HepG2 (cell line): ENCODE measurements at regions not wholly inside any gene's neighbourhood (a gene's known extent, or its start where the extent isn't known, plus 50 kb on each side); places are given as distances from the start of the nearest gene placed in this dataset.

Experiments used
- AKAP8 ChIP-seq: sonication (generic); formaldehyde crosslinking; IDR thresholded peaks from 2 replicates; pipeline ENCODE4 v1.5.1; 2020; ENCODE audit warnings: mild to moderate bottlenecking, missing genetic modification reagents
- DNMT3B ChIP-seq: conservative IDR thresholded peaks from 2 replicates; pipeline ENCODE4 v1.6.1; 2016; ENCODE audit warnings: missing biosample characterization, control low read depth
- ETV6 ChIP-seq: sonication (generic); formaldehyde crosslinking; conservative IDR thresholded peaks from 2 replicates; pipeline ENCODE4 v1.4.0; 2020; ENCODE audit warnings: missing genetic modification reagents
- FOXP1 ChIP-seq, 2 experiments: fragments of 450-650 bp in 1 of 2; IDR thresholded peaks; 2 replicates each; pipeline ENCODE4 v1.6.1; 2017 to 2018; ENCODE audit warnings: antibody characterized with exemption in 1 of 2
- GZF1 ChIP-seq: sonication (generic); formaldehyde crosslinking; IDR thresholded peaks from 2 replicates; pipeline ENCODE4 v1.5.1; 2020; ENCODE audit warnings: mild to moderate bottlenecking, missing genetic modification reagents
- HMG20A ChIP-seq: IDR thresholded peaks from 2 replicates; pipeline ENCODE4 v1.6.1; 2016; ENCODE audit warnings: borderline replicate concordance
- HNF4A ChIP-seq: sonication (generic); formaldehyde crosslinking; IDR thresholded peaks from 2 replicates; pipeline ENCODE4 v1.4.0; 2020; ENCODE audit warnings: missing genetic modification reagents
- NCOA2 ChIP-seq: sonication (generic); formaldehyde crosslinking; IDR thresholded peaks from 2 replicates; pipeline ENCODE4 v1.8.0; 2022; ENCODE audit warnings: inconsistent platforms
- PHF8 ChIP-seq: sonication (generic); formaldehyde crosslinking; IDR thresholded peaks from 2 replicates; pipeline ENCODE4 v1.5.0; 2020; ENCODE audit warnings: missing genetic modification reagents
- RAD51 ChIP-seq: fragments of 450-650 bp; IDR thresholded peaks from 2 replicates; pipeline ENCODE4 v1.6.1; 2016; ENCODE audit warnings: borderline replicate concordance
- RORA ChIP-seq: sonication (generic); formaldehyde crosslinking; IDR thresholded peaks from 2 replicates; pipeline ENCODE4 v1.5.0; 2020; ENCODE audit warnings: mild to moderate bottlenecking, missing genetic modification reagents, moderate library complexity
- SAP130 ChIP-seq: IDR thresholded peaks from 2 replicates; pipeline ENCODE4 v1.6.1; 2016; ENCODE audit warnings: low read depth
- SOX13 ChIP-seq, 3 experiments: fragments of 450-650 bp in 1 of 3; sonication (generic) in 1 of 3; formaldehyde crosslinking in 1 of 3; IDR thresholded peaks in 2 of 3; conservative IDR thresholded peaks in 1 of 3; 2 replicates each; pipeline versions ENCODE4 v1.5.0 to v1.6.1; 2016 to 2020; ENCODE audit warnings: antibody characterized with exemption in 1 of 3, mild to moderate bottlenecking in 1 of 3, missing compliant biosample characterization in 1 of 3, missing genetic modification reagents in 1 of 3, moderate library complexity in 1 of 3
- STAG1 ChIP-seq: sonication (generic); formaldehyde crosslinking; IDR thresholded peaks from 2 replicates; pipeline ENCODE4 v1.4.0; 2020; ENCODE audit warnings: missing genetic modification reagents
- TCF7 ChIP-seq: sonication (generic); IDR thresholded peaks from 2 replicates; pipeline ENCODE4 v1.6.1; 2016; ENCODE audit warnings: antibody characterized with exemption, low read depth
- ZBTB1 ChIP-seq: sonication (generic); formaldehyde crosslinking; IDR thresholded peaks from 2 replicates; pipeline ENCODE4 v1.4.0; 2020; ENCODE audit warnings: missing genetic modification reagents, borderline replicate concordance
- ZIK1 ChIP-seq: sonication (generic); formaldehyde crosslinking; IDR thresholded peaks from 2 replicates; pipeline ENCODE4 v1.5.0; 2020; ENCODE audit warnings: mild to moderate bottlenecking, low read depth, missing genetic modification reagents, borderline replicate concordance
- TF ChIP-seq, protein P1 (sequence below): sonication (generic); formaldehyde crosslinking; conservative IDR thresholded peaks from 2 replicates; pipeline ENCODE4 v1.8.1; 2023; ENCODE audit warnings: missing genetic modification reagents

DNA sequence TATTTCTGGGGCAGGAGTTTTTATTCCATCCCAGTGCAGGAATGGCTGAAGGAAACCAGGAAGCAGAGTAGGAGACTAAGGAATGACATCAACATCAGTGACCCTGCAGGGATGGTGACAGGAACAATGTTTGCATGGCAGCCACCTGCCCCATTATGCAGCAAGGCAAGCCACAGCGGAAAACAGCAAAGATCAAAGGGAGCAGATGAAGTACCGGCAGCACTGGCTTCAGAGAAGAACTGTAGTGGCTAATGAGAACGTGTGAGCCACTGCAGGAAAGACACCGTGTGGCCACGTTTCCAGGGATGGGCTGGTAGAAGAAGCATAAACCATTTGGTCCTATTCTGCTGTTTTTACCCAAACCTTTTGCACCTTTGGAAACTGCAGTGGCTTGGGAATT is 52.9 kb upstream of the TAB2 start (continued):
- TF ChIP-seq, protein P1, sequence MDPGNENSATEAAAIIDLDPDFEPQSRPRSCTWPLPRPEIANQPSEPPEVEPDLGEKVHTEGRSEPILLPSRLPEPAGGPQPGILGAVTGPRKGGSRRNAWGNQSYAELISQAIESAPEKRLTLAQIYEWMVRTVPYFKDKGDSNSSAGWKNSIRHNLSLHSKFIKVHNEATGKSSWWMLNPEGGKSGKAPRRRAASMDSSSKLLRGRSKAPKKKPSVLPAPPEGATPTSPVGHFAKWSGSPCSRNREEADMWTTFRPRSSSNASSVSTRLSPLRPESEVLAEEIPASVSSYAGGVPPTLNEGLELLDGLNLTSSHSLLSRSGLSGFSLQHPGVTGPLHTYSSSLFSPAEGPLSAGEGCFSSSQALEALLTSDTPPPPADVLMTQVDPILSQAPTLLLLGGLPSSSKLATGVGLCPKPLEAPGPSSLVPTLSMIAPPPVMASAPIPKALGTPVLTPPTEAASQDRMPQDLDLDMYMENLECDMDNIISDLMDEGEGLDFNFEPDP (CRISPR knock-in tag), result no peak
- TF ChIP-seq STAG1 (no peak), SAP130 (CRISPR knock-in tag) (0 out of 2 replicates have a peak, but pooled peaks have one; percentile 11), ZBTB1 (CRISPR knock-in tag) (no peak), ETV6 (CRISPR knock-in tag) (no peak), RAD51 (no peak), NCOA2 (CRISPR knock-in tag) (no peak), DNMT3B (CRISPR knock-in tag) (no peak), SOX13 (IDR thresholded peaks at IDR 0.05) (no peak), SOX13 (CRISPR knock-in tag; conservative IDR thresholded peaks at IDR 0.05 in 1 of 2, IDR thresholded peaks at IDR 0.05 in 1 of 2) (peak in 1 of 2 experiments; percentile 7; a peak in 1 of 4 replicates), PHF8 (CRISPR knock-in tag) (no peak), GZF1 (no peak), ZIK1 (CRISPR knock-in tag) (no peak), AKAP8 (CRISPR knock-in tag) (no peak), TCF7 (peak; percentile 59; the same call in 1 of the 2 replicates), HMG20A (CRISPR knock-in tag) (0 out of 2 replicates have a peak, but pooled peaks have one; percentile 43), FOXP1 (IDR thresholded peaks at IDR 0.05) (no peak), FOXP1 (CRISPR knock-in tag; IDR thresholded peaks at IDR 0.05) (0 out of 2 replicates have a peak, but pooled peaks have one; percentile 11), HNF4A (CRISPR knock-in tag) (no peak), RORA (CRISPR knock-in tag) (no peak)
- TF ChIP-seq, all 625 proteins: peak for 8
